Activated naive CD4-positive, alpha-beta T cell treated with anti-CD3 and anti-CD28 coated beads, Interleukin-2, amount 50 U/mL, for 24 hours (primary cell): ENCODE measurements at regions not wholly inside any gene's neighbourhood (a gene's known extent, or its start where the extent isn't known, plus 50 kb on each side); places are given as distances from the start of the nearest gene placed in this dataset.
"Not testable (repeated sequence)": the region's sequence is repeated elsewhere in the genome, so short reads cannot be mapped to it uniquely, and the experiment has no call there.

Source experiments
- H3K27ac Mint-ChIP-seq: one replicate; pipeline ENCODE4 v1.8.0; 2021; ENCODE audit warnings: mild to moderate bottlenecking, mixed read lengths
- H3K27me3 Mint-ChIP-seq: one replicate; pipeline ENCODE4 v1.8.0; 2021; ENCODE audit warnings: mixed read lengths
- H3K36me3 Mint-ChIP-seq: one replicate; pipeline ENCODE4 v1.8.0; 2021; ENCODE audit warnings: mixed read lengths
- H3K4me1 Mint-ChIP-seq: one replicate; pipeline ENCODE4 v1.8.0; 2021; ENCODE audit warnings: mixed read lengths
- H3K4me3 Mint-ChIP-seq: one replicate; pipeline ENCODE4 v1.8.0; 2021; ENCODE audit warnings: mild to moderate bottlenecking, mixed read lengths
- H3K9me3 Mint-ChIP-seq: one replicate; pipeline ENCODE4 v1.8.0; 2021; ENCODE audit warnings: mixed read lengths

DNA sequence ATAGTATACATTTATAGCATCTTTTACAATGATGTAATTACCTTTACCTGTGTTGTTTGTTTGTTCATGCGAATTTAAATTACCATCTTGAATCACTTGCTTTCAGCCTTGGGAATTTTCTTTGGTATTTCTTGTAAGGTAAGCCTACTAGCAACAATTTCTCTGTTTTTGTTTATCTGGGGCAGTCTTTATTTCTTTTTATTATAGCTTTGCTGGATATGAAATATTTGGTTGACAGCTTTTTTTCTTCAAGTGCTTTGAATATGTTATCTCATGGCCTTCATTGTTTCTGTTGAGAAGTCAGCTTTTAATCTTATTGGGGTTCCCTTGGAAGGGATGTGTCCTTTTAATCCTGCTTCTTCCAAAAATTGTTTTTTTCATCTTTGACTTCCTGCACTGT lies 292.8 kb upstream of the EDA2R start:
- peaks cover 9% of the 10 kb centered on the region for H3K9me3 Mint-ChIP-seq
- H3K36me3 Mint-ChIP-seq: peaks cover 1% of the 10 kb centered on the region
- no peaks in the 10 kb centered on the region for H3K4me1 Mint-ChIP-seq
- H3K4me3 Mint-ChIP-seq: no peak overlapping the region
- no peaks in the 10 kb centered on the region for H3K27me3 Mint-ChIP-seq
- no peak overlapping the region for H3K27ac Mint-ChIP-seq

- H3K27me3 Mint-ChIP-seq, H3K36me3 Mint-ChIP-seq, H3K27ac Mint-ChIP-seq, H3K4me1 Mint-ChIP-seq, H3K4me3 Mint-ChIP-seq, H3K9me3 Mint-ChIP-seq: not testable (repeated sequence)
Measured at GRCh38 chrX:66930516-66930915, 291.6 kb upstream of the EDA2R start.

GRCh38 chrX:66920296-66920695 lies 281.4 kb upstream of the EDA2R start:
- no peak overlapping the region for H3K4me3 Mint-ChIP-seq
- H3K4me1 Mint-ChIP-seq: no peaks in the 10 kb centered on the region
- no peaks in the 10 kb centered on the region for H3K36me3 Mint-ChIP-seq
- H3K27me3 Mint-ChIP-seq: no peaks in the 10 kb centered on the region
- H3K9me3 Mint-ChIP-seq: no peaks in the 10 kb centered on the region
- H3K27ac Mint-ChIP-seq: no peak overlapping the region

- H3K4me1 Mint-ChIP-seq: no peaks in the 10 kb centered on the region
- no peak overlapping the region for H3K4me3 Mint-ChIP-seq
- H3K36me3 Mint-ChIP-seq: no peaks in the 10 kb centered on the region
- no peaks in the 10 kb centered on the region for H3K27me3 Mint-ChIP-seq
- H3K9me3 Mint-ChIP-seq: no peaks in the 10 kb centered on the region
- no peak overlapping the region for H3K27ac Mint-ChIP-seq
Measured at GRCh38 chrX:66919280-66919832, 280.5 kb upstream of the EDA2R start.

- no peaks in the 10 kb centered on the region for H3K9me3 Mint-ChIP-seq
- no peak overlapping the region for H3K27ac Mint-ChIP-seq
- H3K27me3 Mint-ChIP-seq: no peaks in the 10 kb centered on the region
- H3K36me3 Mint-ChIP-seq: no peaks in the 10 kb centered on the region
- H3K4me3 Mint-ChIP-seq: no peak overlapping the region
- H3K4me1 Mint-ChIP-seq: no peaks in the 10 kb centered on the region
Measured at GRCh38 chrX:66918511-66918910, 279.6 kb upstream of the EDA2R start.

DNA sequence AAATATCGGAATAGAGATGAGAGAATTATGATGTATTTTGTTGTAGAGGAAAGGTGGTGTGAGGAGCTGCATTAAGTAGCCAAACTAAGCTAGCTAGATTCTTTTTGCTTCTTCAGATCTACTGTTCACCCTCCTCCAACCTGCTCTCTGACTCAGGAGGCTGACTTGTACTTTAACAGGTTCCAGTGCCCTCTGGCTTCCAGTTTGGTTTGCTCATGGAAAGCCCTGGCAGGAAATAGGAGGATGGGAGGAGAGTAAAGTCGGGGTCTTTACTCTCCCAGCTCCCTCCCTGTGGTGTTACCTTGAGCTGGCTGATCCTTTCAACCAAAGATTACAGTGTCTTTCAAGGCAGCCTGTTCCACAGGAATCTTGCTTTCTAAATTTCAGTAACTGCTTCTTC lies 277.0 kb upstream of the EDA2R start:
- no peaks in the 10 kb centered on the region for H3K4me1 Mint-ChIP-seq
- H3K27me3 Mint-ChIP-seq: no peaks in the 10 kb centered on the region
- no peaks in the 10 kb centered on the region for H3K9me3 Mint-ChIP-seq
- H3K36me3 Mint-ChIP-seq: no peaks in the 10 kb centered on the region
- no peak overlapping the region for H3K27ac Mint-ChIP-seq
- no peak overlapping the region for H3K4me3 Mint-ChIP-seq

DNA sequence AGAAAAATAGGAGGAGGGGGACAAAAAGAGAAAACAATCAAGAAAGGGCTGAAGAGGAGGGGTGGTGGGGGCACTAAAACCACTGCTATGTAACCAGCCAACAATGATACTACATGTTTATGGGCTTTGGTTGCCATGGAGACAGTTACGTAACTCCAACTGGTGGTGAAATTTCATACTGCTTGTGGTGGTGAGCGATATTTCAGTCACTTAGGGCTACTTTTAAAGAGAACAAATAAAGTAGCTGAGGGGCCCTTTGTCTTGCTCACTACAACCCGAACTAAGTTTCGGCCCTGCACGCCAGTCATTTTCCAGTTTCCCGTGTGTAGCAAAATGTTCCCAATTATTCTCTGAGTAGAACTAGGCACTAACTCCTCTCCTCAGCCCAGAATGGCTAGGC lies 275.2 kb upstream of the EDA2R start:
- Mint-ChIP-seq H3K27me3 (no peaks in the 10 kb centered on the region), H3K27ac (no peak overlapping the region), H3K4me3 (no peak overlapping the region), H3K36me3 (no peaks in the 10 kb centered on the region), H3K4me1 (no peaks in the 10 kb centered on the region), H3K9me3 (no peaks in the 10 kb centered on the region)

DNA sequence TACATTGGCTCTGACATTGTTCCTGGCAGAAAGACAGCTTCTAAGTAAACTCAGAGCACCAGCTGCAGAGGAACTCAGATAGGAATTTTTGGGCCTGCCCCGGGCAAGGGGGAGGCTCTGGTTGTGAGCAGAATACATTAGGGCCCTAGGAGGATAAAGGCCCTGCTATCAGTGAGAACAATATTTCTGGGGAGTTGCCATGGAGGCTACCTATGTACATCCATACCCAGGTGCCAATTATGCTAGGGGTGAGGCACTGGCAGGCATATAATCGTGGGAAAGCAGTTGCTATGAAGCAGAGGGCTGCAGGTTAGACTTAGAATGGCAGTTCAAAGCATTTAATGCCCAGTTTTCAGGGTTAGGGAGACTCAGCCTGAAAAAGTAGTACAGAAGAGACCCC lies 273.5 kb upstream of the EDA2R start:
- Mint-ChIP-seq H3K4me1 (no peaks in the 10 kb centered on the region), H3K9me3 (no peaks in the 10 kb centered on the region), H3K27me3 (no peaks in the 10 kb centered on the region), H3K36me3 (no peaks in the 10 kb centered on the region), H3K4me3 (no peak overlapping the region), H3K27ac (no peak overlapping the region)

GRCh38 chrX:66902081-66902480 lies 263.2 kb upstream of the EDA2R start:
- Mint-ChIP-seq H3K9me3 (no peaks in the 10 kb centered on the region), H3K27ac (no peak overlapping the region), H3K4me1 (no peaks in the 10 kb centered on the region), H3K27me3 (no peaks in the 10 kb centered on the region), H3K4me3 (no peak overlapping the region), H3K36me3 (no peaks in the 10 kb centered on the region)

GRCh38 chrX:66900886-66901285 lies 262.0 kb upstream of the EDA2R start:
- no peak overlapping the region for H3K4me3 Mint-ChIP-seq
- no peaks in the 10 kb centered on the region for H3K4me1 Mint-ChIP-seq
- H3K36me3 Mint-ChIP-seq: no peaks in the 10 kb centered on the region
- H3K27ac Mint-ChIP-seq: no peak overlapping the region
- H3K27me3 Mint-ChIP-seq: no peaks in the 10 kb centered on the region
- no peaks in the 10 kb centered on the region for H3K9me3 Mint-ChIP-seq

- Mint-ChIP-seq H3K27ac (no peak overlapping the region), H3K27me3 (no peaks in the 10 kb centered on the region), H3K4me3 (no peak overlapping the region), H3K9me3 (no peaks in the 10 kb centered on the region), H3K4me1 (no peaks in the 10 kb centered on the region), H3K36me3 (no peaks in the 10 kb centered on the region)
Measured at GRCh38 chrX:66892004-66892403, 253.1 kb upstream of the EDA2R start.

DNA sequence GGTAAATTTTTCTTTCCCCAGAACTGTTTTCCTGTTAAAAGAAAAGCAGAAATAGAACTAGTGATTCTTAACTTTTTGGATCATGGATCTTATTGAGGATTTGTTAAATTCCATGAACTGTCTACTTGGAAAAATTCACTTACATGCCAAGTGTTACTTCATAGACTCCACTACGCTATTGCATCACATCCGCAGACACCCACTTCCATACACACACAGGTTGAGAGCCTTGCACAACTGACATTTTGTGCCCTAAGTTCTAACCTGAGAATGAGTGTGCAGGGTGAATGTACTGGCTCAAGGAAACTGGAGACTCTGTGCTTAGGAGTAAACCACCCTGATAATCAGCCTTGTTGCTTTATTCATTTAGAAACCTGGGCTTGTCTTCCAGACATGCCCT lies 250.5 kb upstream of the EDA2R start:
- H3K4me1 Mint-ChIP-seq: no peaks in the 10 kb centered on the region
- H3K9me3 Mint-ChIP-seq: no peaks in the 10 kb centered on the region
- no peaks in the 10 kb centered on the region for H3K27me3 Mint-ChIP-seq
- H3K36me3 Mint-ChIP-seq: no peaks in the 10 kb centered on the region
- no peak overlapping the region for H3K27ac Mint-ChIP-seq
- no peak overlapping the region for H3K4me3 Mint-ChIP-seq

GRCh38 chrX:66882101-66882500 lies 243.2 kb upstream of the EDA2R start:
- Mint-ChIP-seq H3K4me3 (no peak overlapping the region), H3K36me3 (no peaks in the 10 kb centered on the region), H3K9me3 (no peaks in the 10 kb centered on the region), H3K27me3 (peaks cover 1% of the 10 kb centered on the region), H3K27ac (no peak overlapping the region), H3K4me1 (no peaks in the 10 kb centered on the region)

DNA sequence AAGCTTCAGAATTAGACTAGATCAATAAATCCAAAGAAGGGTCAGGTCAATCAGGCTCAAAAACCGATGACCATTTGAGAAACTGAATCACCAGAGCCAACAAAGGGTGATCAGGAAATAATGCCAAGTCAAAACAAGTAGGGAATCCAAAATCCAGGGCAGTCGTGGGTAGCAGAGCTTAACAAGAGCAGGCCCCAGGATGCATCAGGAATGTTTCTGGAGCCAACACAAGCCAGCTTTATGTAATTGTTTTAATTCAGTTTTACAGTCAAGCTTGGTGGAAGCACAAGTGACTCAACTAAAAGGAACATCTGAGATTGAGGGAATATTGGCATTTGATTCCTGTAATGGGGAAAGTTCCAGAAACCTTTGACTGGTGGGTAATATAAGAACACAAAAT lies 237.9 kb upstream of the EDA2R start:
- H3K36me3 Mint-ChIP-seq: no peaks in the 10 kb centered on the region
- no peaks in the 10 kb centered on the region for H3K4me1 Mint-ChIP-seq
- peaks cover 1% of the 10 kb centered on the region for H3K27me3 Mint-ChIP-seq
- no peak overlapping the region for H3K27ac Mint-ChIP-seq
- H3K9me3 Mint-ChIP-seq: no peaks in the 10 kb centered on the region
- no peak overlapping the region for H3K4me3 Mint-ChIP-seq

GRCh38 chrX:66872771-66873170 lies 233.9 kb upstream of the EDA2R start:
- no peaks in the 10 kb centered on the region for H3K36me3 Mint-ChIP-seq
- no peaks in the 10 kb centered on the region for H3K4me1 Mint-ChIP-seq
- no peak overlapping the region for H3K27ac Mint-ChIP-seq
- no peak overlapping the region for H3K4me3 Mint-ChIP-seq
- H3K27me3 Mint-ChIP-seq: no peaks in the 10 kb centered on the region
- H3K9me3 Mint-ChIP-seq: no peaks in the 10 kb centered on the region

DNA sequence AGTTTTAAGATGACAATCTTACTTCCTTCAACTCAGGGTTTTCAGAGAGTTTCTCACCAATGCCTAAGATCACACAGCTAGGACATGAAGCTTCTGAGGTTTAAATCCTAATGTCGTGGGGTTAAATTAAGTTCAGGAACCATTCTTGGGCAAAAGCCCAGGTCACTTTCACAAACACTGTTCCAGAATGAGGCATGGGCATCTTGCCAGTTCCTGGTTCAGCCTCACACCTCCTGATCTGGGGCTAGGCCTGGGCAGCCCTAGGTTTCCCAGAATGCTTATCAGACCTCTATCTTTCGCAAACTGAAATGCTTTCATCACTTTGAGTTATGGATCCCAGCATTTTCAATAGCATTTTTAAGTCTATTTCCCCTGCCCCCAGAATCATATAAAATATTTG lies 224.8 kb upstream of the EDA2R start:
- H3K4me3 Mint-ChIP-seq: no peak overlapping the region
- H3K36me3 Mint-ChIP-seq: no peaks in the 10 kb centered on the region
- no peak overlapping the region for H3K27ac Mint-ChIP-seq
- no peaks in the 10 kb centered on the region for H3K4me1 Mint-ChIP-seq
- no peaks in the 10 kb centered on the region for H3K9me3 Mint-ChIP-seq
- no peaks in the 10 kb centered on the region for H3K27me3 Mint-ChIP-seq

GRCh38 chrX:66833426-66833825 lies 194.5 kb upstream of the EDA2R start:
- no peaks in the 10 kb centered on the region for H3K9me3 Mint-ChIP-seq
- peaks cover 1% of the 10 kb centered on the region for H3K27me3 Mint-ChIP-seq
- H3K4me3 Mint-ChIP-seq: no peak overlapping the region
- H3K4me1 Mint-ChIP-seq: no peaks in the 10 kb centered on the region
- no peaks in the 10 kb centered on the region for H3K36me3 Mint-ChIP-seq
- H3K27ac Mint-ChIP-seq: no peak overlapping the region
